A549 (cell line): ENCODE measurements at regions not wholly inside any gene's neighbourhood (a gene's known extent, or its start where the extent isn't known, plus 50 kb on each side); places are given as distances from the start of the nearest gene placed in this dataset.

ENCODE experiments used
- ATAC-seq, 2 experiments: fragments of 200-7000 bp in 1 of 2; fragments of >200 bp in 1 of 2; cut with Nextera tagmentation in 1 of 2; cut with Tn5 transposase in 1 of 2; 3 replicates each; pipeline versions ENCODE4 v1.8.0 to v1.9.1; 2018 to 2020; ENCODE audit warnings: mild to moderate bottlenecking in 1 of 2, moderate library complexity in 1 of 2
- CTCF ChIA-PET: fragments of 300-600 bp; sonication (Branson Sonifier 250); formaldehyde crosslinking; extraction: SDS; loops from one replicate; lab custom pipeline; 2021; ENCODE audit warnings: antibody characterized with exemption, inconsistent platforms; lab: Yijun Ruan, JAX
- POLR2A ChIA-PET: fragments of 350-600 bp; formaldehyde crosslinking; extraction: SDS; loops from one replicate; lab custom pipeline; 2021; ENCODE audit warnings: antibody characterized with exemption, inconsistent platforms; lab: Yijun Ruan, JAX
- DNase-seq, 2 experiments: peaks; one replicate each; pipeline versions ENCODE4 v3.0.0 to v3.0.0-alpha.2; 2011 to 2016; ENCODE audit warnings: low read depth in 1 of 2, low spot score in 1 of 2
- FAIRE-seq: peaks from 2 replicates; lab custom pipeline; 2011; peaks lifted over from hg19 to GRCh38; lab: Jason Lieb, UNC
- H3K27ac ChIP-seq, 2 experiments: fragments of >200 bp; sonication (Bioruptor Twin); formaldehyde crosslinking; 3 replicates each; pipeline ENCODE4 v1.5.1; 2016 to 2017
- H3K4me1 ChIP-seq: fragments of >200 bp; sonication (Bioruptor Twin); formaldehyde crosslinking; 3 replicates; pipeline ENCODE4 v1.6.1; 2016
- H3K4me2 ChIP-seq: fragments of >200 bp; sonication (Bioruptor Twin); formaldehyde crosslinking; 3 replicates; pipeline ENCODE4 v1.6.1; 2016
- H3K4me3 ChIP-seq: fragments of >200 bp; sonication (Bioruptor Twin); formaldehyde crosslinking; 3 replicates; pipeline ENCODE4 v1.5.1; 2016
- H3K9me3 ChIP-seq: fragments of >200 bp; sonication (Bioruptor Twin); formaldehyde crosslinking; 3 replicates; pipeline ENCODE4 v1.6.1; 2016
- CEBPB ChIP-seq, 2 experiments: fragments of >200 bp in 1 of 2; sonication (Bioruptor Twin) in 1 of 2; formaldehyde crosslinking in 1 of 2; IDR thresholded peaks; 2 replicates each; pipeline ENCODE4 v1.6.1; 2012 to 2016
- CHD4 ChIP-seq: fragments of 200-600 bp; sonication (generic); IDR thresholded peaks from 2 replicates; pipeline ENCODE4 v1.6.1; 2016; ENCODE audit warnings: antibody characterized with exemption, mild to moderate bottlenecking, borderline replicate concordance
- EHF ChIP-seq: fragments of 250-450 bp; sonication (Bioruptor Pico); IDR thresholded peaks from 2 replicates; pipeline ENCODE4 v1.5.0; 2020; ENCODE audit warnings: mild to moderate bottlenecking
- ESRRA ChIP-seq: fragments of 150-350 bp; IDR thresholded peaks from 2 replicates; pipeline ENCODE4 v1.6.1; 2014; ENCODE audit warnings: mild to moderate bottlenecking, low read length, borderline replicate concordance
- FOSL2 ChIP-seq, 2 experiments: fragments of 450-650 bp in 1 of 2; fragments of >200 bp in 1 of 2; sonication (Bioruptor Twin) in 1 of 2; formaldehyde crosslinking; IDR thresholded peaks; 2 replicates each; pipeline versions ENCODE4 v1.5.0 to v1.6.1; 2016 to 2020; ENCODE audit warnings: mild to moderate bottlenecking in 1 of 2, moderate library complexity in 1 of 2
- GATA3 ChIP-seq: IDR thresholded peaks from 2 replicates; pipeline ENCODE4 v1.6.1; 2012; ENCODE audit warnings: borderline replicate concordance
- HEYL ChIP-seq: fragments of 250-450 bp; sonication (Bioruptor Pico); IDR thresholded peaks from 2 replicates; pipeline ENCODE4 v1.8.0; 2021; ENCODE audit warnings: mild to moderate bottlenecking, moderate library complexity
- HOXA7 ChIP-seq: fragments of 250-450 bp; sonication (Bioruptor Pico); IDR thresholded peaks from 2 replicates; pipeline ENCODE4 v1.5.0; 2020; ENCODE audit warnings: mild to moderate bottlenecking, moderate library complexity
- HOXB13 ChIP-seq: fragments of 250-450 bp; sonication (Bioruptor Pico); IDR thresholded peaks from 2 replicates; pipeline ENCODE4 v1.5.0; 2020; ENCODE audit warnings: low read depth, mild to moderate bottlenecking, moderate library complexity
- HOXB5 ChIP-seq: fragments of 250-450 bp; sonication (Bioruptor Pico); IDR thresholded peaks from 2 replicates; pipeline ENCODE4 v1.5.0; 2020; ENCODE audit warnings: mild to moderate bottlenecking, moderate library complexity
- JUN ChIP-seq, 2 experiments: fragments of >200 bp; sonication (Bioruptor Twin); formaldehyde crosslinking; IDR thresholded peaks; 2 replicates in 1 of 2; 3 replicates in 1 of 2; pipeline ENCODE4 v1.6.1; 2016 to 2017
- JUNB ChIP-seq: fragments of >200 bp; sonication (Bioruptor Twin); formaldehyde crosslinking; IDR thresholded peaks from 2 replicates; pipeline ENCODE4 v1.6.1; 2016
- KDM5A ChIP-seq: fragments of 200-600 bp; sonication (generic); IDR thresholded peaks from 2 replicates; pipeline ENCODE4 v1.6.1; 2016; ENCODE audit warnings: antibody characterized with exemption, mild to moderate bottlenecking
- NFE2L2 ChIP-seq: fragments of 150-350 bp; conservative IDR thresholded peaks from 2 replicates; pipeline ENCODE4 v1.6.1; 2014; ENCODE audit warnings: low read length
- NPAS2 ChIP-seq: fragments of 250-450 bp; sonication (Bioruptor Pico); IDR thresholded peaks from 2 replicates; pipeline ENCODE4 v1.8.0; 2022; ENCODE audit warnings: mild to moderate bottlenecking, moderate library complexity, borderline replicate concordance
- NR3C1 ChIP-seq: fragments of >200 bp; sonication (Bioruptor Twin); formaldehyde crosslinking; IDR thresholded peaks from 3 replicates; pipeline ENCODE4 v1.6.1; 2017
- PHF8 ChIP-seq: fragments of 200-600 bp; sonication (generic); IDR thresholded peaks from 2 replicates; pipeline ENCODE4 v1.6.1; 2016; ENCODE audit warnings: low read depth, mild to moderate bottlenecking, antibody characterized with exemption, moderate library complexity, borderline replicate concordance
- RAD21 ChIP-seq, 2 experiments: fragments of >200 bp in 1 of 2; sonication (Bioruptor Twin) in 1 of 2; formaldehyde crosslinking in 1 of 2; IDR thresholded peaks in 1 of 2; conservative IDR thresholded peaks in 1 of 2; 2 replicates in 1 of 2; 3 replicates in 1 of 2; pipeline ENCODE4 v1.6.1; 2012 to 2018; ENCODE audit warnings: inconsistent platforms in 1 of 2
- RFX5 ChIP-seq: fragments of 450-650 bp; IDR thresholded peaks from 2 replicates; pipeline ENCODE4 v1.7.1; 2014; ENCODE audit warnings: antibody characterized with exemption, mild to moderate bottlenecking, moderate library complexity
- SREBF2 ChIP-seq: fragments of 450-650 bp; IDR thresholded peaks from 2 replicates; pipeline ENCODE4 v1.6.1; 2014; ENCODE audit warnings: mild to moderate bottlenecking, moderate library complexity
- TFCP2L1 ChIP-seq: fragments of 250-450 bp; sonication (Bioruptor Pico); IDR thresholded peaks from 2 replicates; pipeline ENCODE4 v1.5.0; 2021; ENCODE audit warnings: mild to moderate bottlenecking
- TP53 ChIP-seq: fragments of 250-450 bp; sonication (Bioruptor Pico); IDR thresholded peaks from 2 replicates; pipeline ENCODE4 v1.5.0; 2021; ENCODE audit warnings: mild to moderate bottlenecking, moderate library complexity
- ZC3H11A ChIP-seq: fragments of 450-650 bp; IDR thresholded peaks from 2 replicates; pipeline ENCODE4 v1.6.1; 2014; ENCODE audit warnings: antibody characterized with exemption, mild to moderate bottlenecking
- ZFP36 ChIP-seq: fragments of 450-650 bp; IDR thresholded peaks from 2 replicates; pipeline ENCODE4 v1.6.1; 2014; ENCODE audit warnings: borderline replicate concordance; ENCODE audit not compliant: partially characterized antibody
- ZSCAN20 ChIP-seq: fragments of 250-450 bp; sonication (Bioruptor Pico); IDR thresholded peaks from 2 replicates; pipeline ENCODE4 v1.8.0; 2022; ENCODE audit warnings: mild to moderate bottlenecking, moderate library complexity
- WGBS: methylation state at CpG from one replicate; pipeline ENCODE4 v1.1.6; 2017; ENCODE audit errors: missing lambda C conversion rate; 5-methylcytosine and 5-hydroxymethylcytosine counted together
- TF ChIP-seq, protein P1 (sequence below): IDR thresholded peaks from 2 replicates; pipeline ENCODE4 v1.6.1; 2012
- TF ChIP-seq, protein P2 (sequence below): IDR thresholded peaks from 2 replicates; pipeline ENCODE4 v1.6.1; 2012
- TF ChIP-seq, protein P3 (sequence below): fragments of 250-450 bp; sonication (Bioruptor Pico); IDR thresholded peaks from 2 replicates; pipeline ENCODE4 v1.5.0; 2021; ENCODE audit warnings: mild to moderate bottlenecking, moderate library complexity, borderline replicate concordance
- TF ChIP-seq, protein P4 (sequence below): fragments of 450-650 bp; IDR thresholded peaks from 2 replicates; pipeline ENCODE4 v1.6.1; 2014; ENCODE audit warnings: antibody characterized with exemption
- TF ChIP-seq, protein P5 (sequence below): fragments of >200 bp; sonication (Bioruptor Twin); formaldehyde crosslinking; IDR thresholded peaks from 2 replicates; pipeline ENCODE4 v1.6.1; 2016
- TF ChIP-seq, protein P6 (sequence below): fragments of 150-350 bp; IDR thresholded peaks from 2 replicates; pipeline ENCODE4 v1.6.1; 2014; ENCODE audit warnings: low read depth, mild to moderate bottlenecking, low read length

DNA sequence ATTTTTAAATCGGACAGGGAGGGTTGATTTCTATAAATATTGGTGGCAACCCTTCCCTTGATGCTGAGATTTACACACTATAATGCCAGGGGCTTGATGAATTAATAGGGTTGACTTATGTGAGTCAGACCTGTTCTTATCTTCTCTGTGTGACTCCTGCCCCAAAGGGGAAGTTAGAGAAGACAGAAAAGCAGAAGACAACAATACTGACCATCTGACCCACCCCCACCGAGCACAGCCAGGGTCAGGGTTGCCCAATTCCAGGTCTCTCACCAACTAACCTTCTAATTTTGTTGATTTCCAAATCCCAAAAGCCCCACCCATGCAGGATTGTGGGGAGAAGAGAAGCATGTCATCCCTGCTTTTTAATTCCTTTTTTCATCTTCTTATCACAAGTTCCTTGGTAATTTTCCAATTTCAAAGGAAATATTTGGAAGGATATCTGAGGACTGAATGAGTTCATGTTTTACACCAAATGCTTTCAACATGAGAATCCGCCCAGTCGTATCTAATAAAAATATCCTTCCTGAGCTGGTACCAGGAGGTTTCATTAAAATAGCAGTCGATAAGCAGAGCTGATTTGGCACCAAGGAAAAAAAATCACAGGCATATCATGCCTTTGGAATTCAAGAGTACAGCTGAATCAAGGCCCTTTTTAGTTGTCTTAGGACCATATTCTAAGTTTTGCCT is 603.4 kb upstream of the CDH11 start (continued):
- TF ChIP-seq, protein P1, sequence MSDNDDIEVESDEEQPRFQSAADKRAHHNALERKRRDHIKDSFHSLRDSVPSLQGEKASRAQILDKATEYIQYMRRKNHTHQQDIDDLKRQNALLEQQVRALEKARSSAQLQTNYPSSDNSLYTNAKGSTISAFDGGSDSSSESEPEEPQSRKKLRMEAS: no peak
- TF ChIP-seq TFCP2L1 (CRISPR knock-in tag) (no peak), ZFP36 (no peak)
- TF ChIP-seq, protein P2, sequence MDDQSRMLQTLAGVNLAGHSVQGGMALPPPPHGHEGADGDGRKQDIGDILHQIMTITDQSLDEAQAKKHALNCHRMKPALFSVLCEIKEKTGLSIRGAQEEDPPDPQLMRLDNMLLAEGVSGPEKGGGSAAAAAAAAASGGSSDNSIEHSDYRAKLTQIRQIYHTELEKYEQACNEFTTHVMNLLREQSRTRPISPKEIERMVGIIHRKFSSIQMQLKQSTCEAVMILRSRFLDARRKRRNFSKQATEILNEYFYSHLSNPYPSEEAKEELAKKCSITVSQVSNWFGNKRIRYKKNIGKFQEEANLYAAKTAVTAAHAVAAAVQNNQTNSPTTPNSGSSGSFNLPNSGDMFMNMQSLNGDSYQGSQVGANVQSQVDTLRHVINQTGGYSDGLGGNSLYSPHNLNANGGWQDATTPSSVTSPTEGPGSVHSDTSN: no peak

DNA sequence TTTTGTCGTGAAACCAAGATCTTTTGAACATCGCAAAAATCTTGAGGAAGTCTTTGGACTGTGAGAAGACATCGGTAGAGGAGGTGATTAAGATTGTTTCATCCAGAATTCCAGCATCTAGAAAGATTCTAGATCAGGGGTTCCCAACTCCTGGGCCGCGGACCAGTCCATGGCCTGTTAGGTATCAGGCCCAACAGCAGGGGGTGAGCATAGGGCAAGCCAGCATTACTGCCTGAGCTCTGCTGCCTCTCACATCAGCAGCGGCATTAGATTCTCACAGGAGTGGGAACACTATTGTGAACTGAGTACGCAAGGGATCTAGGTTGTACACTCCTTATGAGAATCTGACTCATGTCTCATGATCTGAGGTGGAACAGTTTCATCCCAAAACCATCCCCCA is 600.6 kb upstream of the CDH11 start:
- no peak overlapping the region for H3K4me3 ChIP-seq
- no peak overlapping the region for H3K4me2 ChIP-seq
- H3K9me3 ChIP-seq: no peaks in the 10 kb centered on the region
- 36% methylated on average over 7 of the region's 7 CpGs for WGBS
- ATAC-seq (no peak), DNase-seq (no peak)
- ChIA-PET CTCF (no interaction called here), POLR2A (no interaction called here)
- no peak overlapping the region for H3K27ac ChIP-seq
- TF ChIP-seq JUN (IDR thresholded peaks at IDR 0.05) (no peak), ZC3H11A (no peak), HOXA7 (CRISPR knock-in tag) (no peak), TFCP2L1 (CRISPR knock-in tag) (no peak), ZSCAN20 (CRISPR knock-in tag) (no peak), NPAS2 (CRISPR knock-in tag) (no peak), PHF8 (no peak), RAD21 (conservative IDR thresholded peaks at IDR 0.05 in 1 of 2, IDR thresholded peaks at IDR 0.05 in 1 of 2) (no peak)
- TF ChIP-seq, protein P3, sequence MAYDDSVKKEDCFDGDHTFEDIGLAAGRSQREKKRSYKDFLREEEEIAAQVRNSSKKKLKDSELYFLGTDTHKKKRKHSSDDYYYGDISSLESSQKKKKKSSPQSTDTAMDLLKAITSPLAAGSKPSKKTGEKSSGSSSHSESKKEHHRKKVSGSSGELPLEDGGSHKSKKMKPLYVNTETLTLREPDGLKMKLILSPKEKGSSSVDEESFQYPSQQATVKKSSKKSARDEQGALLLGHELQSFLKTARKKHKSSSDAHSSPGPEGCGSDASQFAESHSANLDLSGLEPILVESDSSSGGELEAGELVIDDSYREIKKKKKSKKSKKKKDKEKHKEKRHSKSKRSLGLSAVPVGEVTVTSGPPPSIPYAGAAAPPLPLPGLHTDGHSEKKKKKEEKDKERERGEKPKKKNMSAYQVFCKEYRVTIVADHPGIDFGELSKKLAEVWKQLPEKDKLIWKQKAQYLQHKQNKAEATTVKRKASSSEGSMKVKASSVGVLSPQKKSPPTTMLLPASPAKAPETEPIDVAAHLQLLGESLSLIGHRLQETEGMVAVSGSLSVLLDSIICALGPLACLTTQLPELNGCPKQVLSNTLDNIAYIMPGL (CRISPR knock-in tag): no peak
- TF ChIP-seq, protein P4, sequence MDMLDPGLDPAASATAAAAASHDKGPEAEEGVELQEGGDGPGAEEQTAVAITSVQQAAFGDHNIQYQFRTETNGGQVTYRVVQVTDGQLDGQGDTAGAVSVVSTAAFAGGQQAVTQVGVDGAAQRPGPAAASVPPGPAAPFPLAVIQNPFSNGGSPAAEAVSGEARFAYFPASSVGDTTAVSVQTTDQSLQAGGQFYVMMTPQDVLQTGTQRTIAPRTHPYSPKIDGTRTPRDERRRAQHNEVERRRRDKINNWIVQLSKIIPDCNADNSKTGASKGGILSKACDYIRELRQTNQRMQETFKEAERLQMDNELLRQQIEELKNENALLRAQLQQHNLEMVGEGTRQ: no peak
- TF ChIP-seq, all 56 proteins: peak for 0
- no peak for FAIRE-seq
- no peaks in the 10 kb centered on the region for H3K4me1 ChIP-seq

DNA sequence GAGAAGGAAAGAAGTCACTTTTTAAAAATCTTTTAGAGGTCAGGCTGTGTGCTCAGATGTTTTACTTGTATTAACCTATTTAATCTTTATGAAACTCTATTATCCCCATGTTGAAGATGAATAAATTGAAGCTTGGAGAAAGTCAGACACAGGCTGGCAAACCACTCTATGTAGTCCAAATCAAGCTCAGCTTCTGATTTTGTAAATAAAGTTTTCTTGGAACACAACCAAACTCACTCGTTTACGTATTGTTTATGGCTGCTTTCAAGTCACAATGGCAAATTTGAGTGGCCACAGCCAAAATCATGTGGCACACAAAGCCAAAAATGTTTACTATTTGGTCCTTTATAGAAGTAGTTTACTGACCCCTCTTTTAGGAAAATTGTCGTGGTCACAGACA is 596.0 kb upstream of the CDH11 start:
- POLR2A ChIA-PET: no interaction called here
- ATAC-seq: no peak
- CTCF ChIA-PET: no interaction called here
- TF ChIP-seq FOSL2 (IDR thresholded peaks at IDR 0.05) (no peak), FOSL2 (CRISPR knock-in tag; IDR thresholded peaks at IDR 0.05) (no peak), JUNB (no peak), RAD21 (conservative IDR thresholded peaks at IDR 0.05 in 1 of 2, IDR thresholded peaks at IDR 0.05 in 1 of 2) (no peak), CEBPB (IDR thresholded peaks at IDR 0.05) (no peak), NR3C1 (no peak), EHF (CRISPR knock-in tag) (no peak), NFE2L2 (no peak), HOXB5 (no peak), TP53 (CRISPR knock-in tag) (no peak), HOXB13 (no peak), HEYL (CRISPR knock-in tag) (no peak), RFX5 (no peak), SREBF2 (no peak), GATA3 (no peak), ESRRA (no peak), CHD4 (no peak), KDM5A (no peak)
- TF ChIP-seq, protein P5, sequence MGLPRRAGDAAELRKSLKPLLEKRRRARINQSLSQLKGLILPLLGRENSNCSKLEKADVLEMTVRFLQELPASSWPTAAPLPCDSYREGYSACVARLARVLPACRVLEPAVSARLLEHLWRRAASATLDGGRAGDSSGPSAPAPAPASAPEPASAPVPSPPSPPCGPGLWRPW: no peak
- TF ChIP-seq, protein P6, sequence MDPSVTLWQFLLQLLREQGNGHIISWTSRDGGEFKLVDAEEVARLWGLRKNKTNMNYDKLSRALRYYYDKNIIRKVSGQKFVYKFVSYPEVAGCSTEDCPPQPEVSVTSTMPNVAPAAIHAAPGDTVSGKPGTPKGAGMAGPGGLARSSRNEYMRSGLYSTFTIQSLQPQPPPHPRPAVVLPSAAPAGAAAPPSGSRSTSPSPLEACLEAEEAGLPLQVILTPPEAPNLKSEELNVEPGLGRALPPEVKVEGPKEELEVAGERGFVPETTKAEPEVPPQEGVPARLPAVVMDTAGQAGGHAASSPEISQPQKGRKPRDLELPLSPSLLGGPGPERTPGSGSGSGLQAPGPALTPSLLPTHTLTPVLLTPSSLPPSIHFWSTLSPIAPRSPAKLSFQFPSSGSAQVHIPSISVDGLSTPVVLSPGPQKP: no peak
- H3K4me3 ChIP-seq: no peak overlapping the region
- no peak overlapping the region for H3K27ac ChIP-seq
- FAIRE-seq: no peak
- no peak for DNase-seq
- WGBS: 0% methylated on average over 3 of the region's 3 CpGs
- H3K4me2 ChIP-seq: no peak overlapping the region
- H3K9me3 ChIP-seq: no peaks in the 10 kb centered on the region
- H3K4me1 ChIP-seq: no peaks in the 10 kb centered on the region
